Kidney (tissue), 13 donors: ENCODE measurements at regions not wholly inside any gene's neighbourhood (a gene's known extent, or its start where the extent isn't known, plus 50 kb on each side); places are given as distances from the start of the nearest gene placed in this dataset.

Experiments used
- DNase-seq, 5 donors: peaks; one replicate each; pipeline ENCODE4 v3.0.0-alpha.2; 2013 to 2020
- FAIRE-seq: peaks from 2 replicates; lab custom pipeline; 2012; peaks lifted over from hg19 to GRCh38; lab: Jason Lieb, UNC
- H3K27ac ChIP-seq, 2 donors: one replicate each; pipeline ENCODE4 v1.7.0; 2013; ENCODE audit warnings: low read depth in 2 of 2, low read length in 2 of 2, inconsistent platforms in 1 of 2
- H3K27me3 ChIP-seq: one replicate; pipeline ENCODE4 v1.7.1; 2013; ENCODE audit warnings: low read length, inconsistent platforms; ENCODE audit not compliant: control insufficient read depth, insufficient read depth
- H3K36me3 ChIP-seq, 3 donors: one replicate each; pipeline versions ENCODE4 v1.7.0 to v1.7.1; 2013; ENCODE audit warnings: low read length in 3 of 3, control low read depth in 1 of 3, inconsistent platforms in 1 of 3; ENCODE audit not compliant: insufficient read depth in 3 of 3, control insufficient read depth in 2 of 3
- H3K4me1 ChIP-seq, 3 donors: one replicate each; pipeline versions ENCODE4 v1.7.0 to v1.7.1; 2013; ENCODE audit warnings: low read length in 3 of 3, inconsistent platforms in 1 of 3, low read depth in 1 of 3; ENCODE audit not compliant: control insufficient read depth in 2 of 3, insufficient read depth in 2 of 3
- H3K4me3 ChIP-seq, 3 donors: one replicate each; pipeline versions ENCODE4 v1.7.0 to v1.8.1; 2013; ENCODE audit warnings: low read length in 3 of 3, control low read depth in 1 of 3, inconsistent platforms in 1 of 3
- H3K9ac ChIP-seq, 3 donors: one replicate each; pipeline versions ENCODE4 v1.7.0 to v1.7.1; 2013; ENCODE audit warnings: low read length in 3 of 3, control low read depth in 1 of 3, inconsistent platforms in 1 of 3
- H3K9me3 ChIP-seq, 3 donors: one replicate each; pipeline versions ENCODE4 v1.7.0 to v1.7.1; 2013; ENCODE audit warnings: low read length in 3 of 3, control low read depth in 1 of 3, inconsistent platforms in 1 of 3; ENCODE audit not compliant: control insufficient read depth in 2 of 3, insufficient read depth in 1 of 3
- intact Hi-C: fragments of 100-400 bp; cut with DNase I; formaldehyde crosslinking; loops from one replicate; pipeline ENCODE4 v1.11.1; 2022
- TF ChIP-seq, protein P1 (sequence below): IDR thresholded peaks from 3 replicates; pipeline ENCODE4 v1.5.1; 2012; ENCODE audit warnings: mild to moderate bottlenecking, moderate library complexity, borderline replicate concordance; ENCODE audit not compliant: insufficient read depth; ENCODE audit errors: extremely low read depth
- donor health status: control.
- donor health status: control.
- donor health status: control.
- donor health status: control.
- donor health status: control.
- donor health status: DM: yes; HTN: yes; CAD: no.
- donor health status: Normal renal cell carcinoma (clear cell type).

GRCh38 chr22:49137206-49137840 is 690.4 kb downstream of the BRD1 start:
- no peak overlapping the region for H3K4me3 ChIP-seq
- intact Hi-C loops: no loop called here
- H3K27me3 ChIP-seq: no peaks in the 10 kb centered on the region
- H3K27ac ChIP-seq: no peak overlapping the region
- no peaks in the 10 kb centered on the region for H3K4me1 ChIP-seq
- TF ChIP-seq, protein P1, sequence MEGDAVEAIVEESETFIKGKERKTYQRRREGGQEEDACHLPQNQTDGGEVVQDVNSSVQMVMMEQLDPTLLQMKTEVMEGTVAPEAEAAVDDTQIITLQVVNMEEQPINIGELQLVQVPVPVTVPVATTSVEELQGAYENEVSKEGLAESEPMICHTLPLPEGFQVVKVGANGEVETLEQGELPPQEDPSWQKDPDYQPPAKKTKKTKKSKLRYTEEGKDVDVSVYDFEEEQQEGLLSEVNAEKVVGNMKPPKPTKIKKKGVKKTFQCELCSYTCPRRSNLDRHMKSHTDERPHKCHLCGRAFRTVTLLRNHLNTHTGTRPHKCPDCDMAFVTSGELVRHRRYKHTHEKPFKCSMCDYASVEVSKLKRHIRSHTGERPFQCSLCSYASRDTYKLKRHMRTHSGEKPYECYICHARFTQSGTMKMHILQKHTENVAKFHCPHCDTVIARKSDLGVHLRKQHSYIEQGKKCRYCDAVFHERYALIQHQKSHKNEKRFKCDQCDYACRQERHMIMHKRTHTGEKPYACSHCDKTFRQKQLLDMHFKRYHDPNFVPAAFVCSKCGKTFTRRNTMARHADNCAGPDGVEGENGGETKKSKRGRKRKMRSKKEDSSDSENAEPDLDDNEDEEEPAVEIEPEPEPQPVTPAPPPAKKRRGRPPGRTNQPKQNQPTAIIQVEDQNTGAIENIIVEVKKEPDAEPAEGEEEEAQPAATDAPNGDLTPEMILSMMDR: no peak
- no peaks in the 10 kb centered on the region for H3K36me3 ChIP-seq
- H3K9me3 ChIP-seq: no peaks in the 10 kb centered on the region
- no peak for FAIRE-seq
- H3K9ac ChIP-seq: no peak overlapping the region
- DNase-seq: no peak

DNA sequence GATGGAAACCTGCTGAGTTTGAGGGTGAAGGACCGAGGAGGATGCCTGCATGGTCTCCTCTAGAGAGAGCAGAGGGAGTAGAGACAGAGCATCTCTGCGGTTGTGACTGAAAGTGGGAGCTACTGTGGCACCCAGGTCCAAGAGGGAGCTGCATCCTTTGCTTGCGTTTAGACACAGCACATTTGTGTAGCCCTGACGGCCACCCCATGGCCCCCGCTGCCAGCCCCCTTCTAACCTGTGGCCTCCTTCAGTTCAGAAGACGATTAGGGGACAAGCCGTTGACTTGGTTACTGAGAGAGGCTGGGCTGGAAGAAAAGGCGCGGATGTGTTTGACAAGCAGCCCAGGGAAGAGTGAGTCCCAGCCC is 690.9 kb downstream of the BRD1 start:
- FAIRE-seq: no peak
- Histone ChIP-seq H3K4me1 (no peaks in the 10 kb centered on the region), H3K9me3 (no peaks in the 10 kb centered on the region), H3K27ac (no peak overlapping the region), H3K9ac (no peak overlapping the region), H3K27me3 (no peaks in the 10 kb centered on the region), H3K36me3 (no peaks in the 10 kb centered on the region), H3K4me3 (no peak overlapping the region)
- intact Hi-C loops: no loop called here
- TF ChIP-seq, protein P1: no peak
- no peak for DNase-seq

- no peak for FAIRE-seq
- DNase-seq: no peak
- Histone ChIP-seq H3K36me3 (no peaks in the 10 kb centered on the region), H3K4me3 (no peak overlapping the region), H3K9ac (no peak overlapping the region), H3K4me1 (no peaks in the 10 kb centered on the region), H3K9me3 (no peaks in the 10 kb centered on the region), H3K27me3 (no peaks in the 10 kb centered on the region), H3K27ac (no peak overlapping the region)
- intact Hi-C loops: no loop called here
- TF ChIP-seq, protein P1: no peak
Measured at GRCh38 chr22:49136041-49136815, 691.4 kb downstream of the BRD1 start.
